Astrocyte of the cerebellum (primary cell): ENCODE measurements at regions not wholly inside any gene's neighbourhood (a gene's known extent, or its start where the extent isn't known, plus 50 kb on each side); places are given as distances from the start of the nearest gene placed in this dataset.

Source experiments
- DNase-seq: peaks from one replicate; pipeline ENCODE4 v3.0.0-alpha.2; 2011; ENCODE audit warnings: low read depth
- H3K4me3 ChIP-seq: 2 replicates; pipeline ENCODE4 v1.5.1; 2011; ENCODE audit warnings: mild to moderate bottlenecking, low read depth, low read length, moderate library complexity
- in situ Hi-C: cut with HindIII; loops from 2 replicates; pipeline ENCODE4 v1.10.0; 2017; ENCODE audit warnings: low sequenced_read_pairs
- TF ChIP-seq, protein P1 (sequence below): IDR thresholded peaks from 2 replicates; pipeline ENCODE4 v1.5.1; 2012; ENCODE audit warnings: low read length, low read depth, moderate library complexity, mild to moderate bottlenecking; ENCODE audit errors: missing control alignments

DNA sequence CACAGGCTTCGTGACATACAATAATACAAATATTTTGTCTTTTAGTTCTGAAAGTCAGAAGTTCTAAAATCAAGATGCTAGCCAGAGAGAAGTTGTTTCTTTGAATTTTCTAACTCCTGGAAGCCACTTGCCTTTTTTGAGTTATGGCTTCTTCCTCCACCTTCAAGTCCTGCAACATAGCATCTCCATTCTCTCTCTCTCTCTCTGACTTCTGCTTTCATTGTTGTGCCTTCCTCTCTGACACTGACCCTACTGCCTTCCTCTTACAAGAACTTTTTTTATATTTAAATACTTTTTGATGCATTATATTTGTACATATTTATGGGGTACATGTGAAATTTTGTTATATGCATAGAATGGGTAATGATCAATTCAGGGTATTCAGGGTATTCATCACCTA, 205.9 kb downstream of the MAP2K6 start:
- DNase-seq: no peak
- in situ Hi-C loops: no loop called here
- TF ChIP-seq, protein P1, sequence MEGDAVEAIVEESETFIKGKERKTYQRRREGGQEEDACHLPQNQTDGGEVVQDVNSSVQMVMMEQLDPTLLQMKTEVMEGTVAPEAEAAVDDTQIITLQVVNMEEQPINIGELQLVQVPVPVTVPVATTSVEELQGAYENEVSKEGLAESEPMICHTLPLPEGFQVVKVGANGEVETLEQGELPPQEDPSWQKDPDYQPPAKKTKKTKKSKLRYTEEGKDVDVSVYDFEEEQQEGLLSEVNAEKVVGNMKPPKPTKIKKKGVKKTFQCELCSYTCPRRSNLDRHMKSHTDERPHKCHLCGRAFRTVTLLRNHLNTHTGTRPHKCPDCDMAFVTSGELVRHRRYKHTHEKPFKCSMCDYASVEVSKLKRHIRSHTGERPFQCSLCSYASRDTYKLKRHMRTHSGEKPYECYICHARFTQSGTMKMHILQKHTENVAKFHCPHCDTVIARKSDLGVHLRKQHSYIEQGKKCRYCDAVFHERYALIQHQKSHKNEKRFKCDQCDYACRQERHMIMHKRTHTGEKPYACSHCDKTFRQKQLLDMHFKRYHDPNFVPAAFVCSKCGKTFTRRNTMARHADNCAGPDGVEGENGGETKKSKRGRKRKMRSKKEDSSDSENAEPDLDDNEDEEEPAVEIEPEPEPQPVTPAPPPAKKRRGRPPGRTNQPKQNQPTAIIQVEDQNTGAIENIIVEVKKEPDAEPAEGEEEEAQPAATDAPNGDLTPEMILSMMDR: no peak
- no peak overlapping the region for H3K4me3 ChIP-seq

DNA sequence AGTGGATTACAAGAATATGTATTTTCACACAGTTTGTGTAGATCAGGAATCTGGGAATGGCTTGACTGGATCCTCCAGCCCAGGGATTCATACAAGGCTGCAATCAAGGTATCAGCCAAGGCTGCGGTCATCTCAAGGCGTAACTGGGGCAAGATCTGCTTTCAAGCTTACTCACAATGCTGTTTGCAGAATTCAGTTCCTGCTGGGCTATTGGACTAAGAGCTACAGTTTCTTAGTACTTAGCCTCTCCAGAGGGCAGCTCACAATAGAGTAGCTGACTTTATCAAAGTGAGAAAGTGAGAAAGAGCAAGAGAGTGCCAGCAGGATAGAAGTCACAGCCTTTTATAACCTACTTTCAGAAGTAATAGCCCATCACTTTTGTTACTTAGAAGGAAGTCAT, 211.0 kb downstream of the MAP2K6 start:
- no peak overlapping the region for H3K4me3 ChIP-seq
- in situ Hi-C loops: no loop called here
- TF ChIP-seq, protein P1: no peak
- DNase-seq: no peak

DNA sequence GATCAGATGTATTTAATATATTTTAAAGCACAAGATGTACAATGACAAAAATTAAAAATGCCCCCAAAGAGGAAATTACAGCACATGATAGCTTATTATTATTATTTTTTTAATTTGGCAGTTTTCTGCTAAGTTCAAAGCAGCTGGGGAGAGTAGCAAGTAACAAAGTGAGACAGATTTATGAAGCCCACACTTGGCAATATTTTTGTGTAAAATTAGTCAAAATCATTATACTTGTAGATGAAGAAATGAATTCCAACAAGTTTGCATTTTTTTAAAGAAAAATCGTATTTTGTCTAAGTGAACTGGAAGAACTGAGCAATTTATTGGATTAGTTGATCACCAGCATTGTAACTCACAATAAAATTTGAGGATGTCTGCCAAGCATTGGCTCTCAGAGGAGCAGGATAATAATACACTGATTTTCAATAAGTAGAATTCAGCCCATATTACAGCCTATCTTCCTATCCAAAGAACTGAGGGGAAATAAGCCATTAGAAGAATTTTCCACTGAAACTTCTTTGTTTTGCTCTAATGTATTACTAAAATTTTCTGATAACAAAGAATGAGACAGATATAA, 215.6 kb downstream of the MAP2K6 start:
- no peak overlapping the region for H3K4me3 ChIP-seq
- TF ChIP-seq, protein P1: no peak
- no peak for DNase-seq
- in situ Hi-C loops: no loop called here

DNA sequence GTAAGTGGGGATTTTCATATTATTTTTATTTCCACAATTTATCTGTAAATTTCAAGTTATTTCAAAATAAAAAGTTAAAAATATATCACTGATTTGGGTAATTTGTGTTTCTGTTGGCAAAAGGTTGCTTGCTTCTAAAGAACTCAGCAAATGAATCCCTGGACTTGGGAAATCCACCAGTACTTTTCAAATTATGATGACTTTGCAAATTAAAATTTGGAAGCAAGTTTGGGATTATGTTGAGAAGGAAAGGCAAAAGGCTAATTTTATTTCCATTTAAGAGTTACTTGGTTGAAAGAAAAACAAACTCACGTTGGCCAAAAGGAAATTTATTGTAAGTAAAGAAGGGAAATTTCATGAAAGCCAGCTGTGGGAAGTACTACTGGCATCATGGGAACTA, 220.3 kb downstream of the MAP2K6 start:
- DNase-seq: no peak
- no peak overlapping the region for H3K4me3 ChIP-seq
- in situ Hi-C loops: no loop called here
- TF ChIP-seq, protein P1: no peak

DNA sequence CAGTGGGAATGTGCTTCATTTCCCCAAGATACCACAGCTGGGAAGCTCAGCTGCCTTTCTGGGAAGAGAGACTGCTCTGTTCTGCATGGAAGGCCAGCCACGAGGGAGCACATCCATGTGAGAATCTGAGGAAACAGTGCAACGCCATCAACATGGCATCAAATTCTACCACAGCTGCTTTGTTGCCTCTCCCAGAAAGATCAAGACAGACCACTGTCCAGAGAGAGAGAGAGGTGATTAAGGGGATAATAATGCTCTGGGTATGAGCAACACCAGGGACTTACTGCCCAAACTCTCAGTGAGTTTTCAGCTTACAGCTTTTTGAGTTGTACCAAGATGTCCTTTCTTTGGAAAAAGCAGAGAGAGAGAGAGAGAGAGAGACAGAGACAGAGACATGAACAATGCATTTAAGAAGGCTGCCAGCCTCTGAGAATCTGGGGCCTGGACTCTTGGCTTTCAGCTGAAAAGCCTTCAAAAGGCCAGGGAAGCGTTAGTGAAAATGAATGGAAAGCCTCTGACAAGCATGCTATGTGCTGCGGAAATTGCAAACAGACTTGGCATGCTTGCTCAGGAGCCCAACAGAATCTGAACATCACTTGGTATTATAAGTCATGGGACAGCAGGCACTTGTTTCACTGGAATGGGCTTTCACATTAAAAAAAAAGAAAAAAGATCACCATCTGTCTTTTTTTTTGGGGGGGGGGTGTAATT, 223.1 kb downstream of the MAP2K6 start:
- in situ Hi-C loops: no loop called here
- H3K4me3 ChIP-seq: no peak overlapping the region
- TF ChIP-seq, protein P1: no peak
- DNase-seq: peak; percentile 26

DNA sequence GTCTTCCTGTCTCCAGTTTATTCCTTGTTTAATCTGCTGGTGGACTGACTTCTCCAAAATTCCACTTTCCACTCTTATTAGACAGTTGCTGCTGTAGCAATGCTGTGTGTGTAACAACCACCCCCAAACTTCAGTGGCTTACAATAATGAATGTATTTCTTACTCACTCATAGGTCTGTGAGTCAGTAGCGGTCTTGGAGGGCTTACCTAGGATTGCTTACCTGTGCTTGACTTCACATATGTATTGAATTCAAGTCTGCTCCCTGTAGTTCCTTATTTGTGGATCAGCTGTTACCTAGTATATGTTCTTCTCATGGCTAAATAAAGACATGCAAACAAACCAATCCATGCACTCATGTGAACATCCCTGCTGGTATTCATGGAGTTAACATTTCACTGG, 224.6 kb downstream of the MAP2K6 start:
- no peak overlapping the region for H3K4me3 ChIP-seq
- in situ Hi-C loops: no loop called here
- TF ChIP-seq, protein P1: no peak
- DNase-seq: no peak
